SU-DHL-6 (cell line): ENCODE measurements at regions not wholly inside any gene's neighbourhood (a gene's known extent, or its start where the extent isn't known, plus 50 kb on each side); places are given as distances from the start of the nearest gene placed in this dataset.

Source experiments
- H2AFZ ChIP-seq: fragments of 200-600 bp; sonication (generic); 2 replicates; pipeline ENCODE4 v1.6.1; 2014; ENCODE audit warnings: low read depth, mild to moderate bottlenecking, moderate library complexity, mixed read lengths, antibody characterized with exemption, low read length; ENCODE audit not compliant: severe bottlenecking
- H3F3A ChIP-seq: fragments of 200-600 bp; shearing (Covaris generic); 2 replicates; pipeline ENCODE4 v1.6.0; 2016; ENCODE audit warnings: antibody characterized with exemption, mild to moderate bottlenecking; ENCODE audit not compliant: insufficient read depth
- H3K27ac ChIP-seq: fragments of 200-600 bp; sonication (generic); 2 replicates; pipeline ENCODE4 v1.5.1; 2016; ENCODE audit warnings: low read depth, mild to moderate bottlenecking, low read length, moderate library complexity, mixed read lengths
- H3K27me3 ChIP-seq: fragments of 200-600 bp; sonication (generic), shearing (Covaris generic); 2 replicates; pipeline ENCODE4 v1.6.0; 2014; ENCODE audit warnings: mild to moderate bottlenecking, low read length
- H3K36me3 ChIP-seq: fragments of 200-600 bp; sonication (generic); 2 replicates; pipeline ENCODE4 v1.6.1; 2014; ENCODE audit warnings: mild to moderate bottlenecking, low read length, mixed read lengths
- H3K4me2 ChIP-seq: fragments of 300-600, 200-600 bp; shearing (Covaris generic), sonication (generic); 2 replicates; pipeline ENCODE4 v1.6.0; 2014; ENCODE audit warnings: low read length, low read depth, mild to moderate bottlenecking; ENCODE audit not compliant: poor library complexity, severe bottlenecking
- H3K4me3 ChIP-seq: fragments of 200-600 bp; sonication (generic); 2 replicates; pipeline ENCODE4 v1.5.1; 2014; ENCODE audit warnings: antibody characterized with exemption, low read length, mild to moderate bottlenecking, mixed read lengths; ENCODE audit not compliant: insufficient read depth, poor library complexity, severe bottlenecking
- H3K79me2 ChIP-seq: fragments of 200-600 bp; sonication (generic); 2 replicates; pipeline ENCODE4 v1.6.1; 2014; ENCODE audit warnings: mild to moderate bottlenecking, low read length, moderate library complexity; ENCODE audit not compliant: insufficient read depth
- H3K9ac ChIP-seq: fragments of 200-600 bp; sonication (generic); 2 replicates; pipeline ENCODE4 v1.7.0; 2014; ENCODE audit warnings: mild to moderate bottlenecking, low read length
- H3K9me2 ChIP-seq: fragments of 200-600 bp; sonication (generic); replicated peaks from 2 replicates; pipeline ENCODE4 v1.6.1; 2014; ENCODE audit warnings: low read length; ENCODE audit not compliant: insufficient read depth
- H3K9me3 ChIP-seq: fragments of 200-600 bp; sonication (generic); 2 replicates; pipeline ENCODE4 v1.6.1; 2014; ENCODE audit warnings: low read length, mixed read lengths; ENCODE audit not compliant: insufficient read depth
- H4K20me1 ChIP-seq: fragments of 200-600 bp; sonication (generic); 2 replicates; pipeline ENCODE4 v1.6.1; 2014; ENCODE audit warnings: low read depth, mild to moderate bottlenecking, antibody characterized with exemption, low read length, moderate library complexity, mixed read lengths
- CTCF ChIP-seq: fragments of 200-600 bp; sonication (generic); IDR thresholded peaks from one replicate; pipeline ENCODE4 v1.5.1; 2017; ENCODE audit warnings: antibody characterized with exemption, mild to moderate bottlenecking, low read length, moderate library complexity; ENCODE audit not compliant: insufficient read depth, poor library complexity, severe bottlenecking
- EZH2phosphoT487 ChIP-seq: fragments of 200-600 bp; sonication (generic), shearing (Covaris generic); conservative IDR thresholded peaks from 2 replicates; pipeline ENCODE4 v1.6.1; 2018; ENCODE audit warnings: mild to moderate bottlenecking, antibody characterized with exemption, low read length, moderate library complexity, mixed read lengths

- TF ChIP-seq CTCF, result no peak
- H3K9me3 ChIP-seq, result no peaks in the 10 kb centered on the region
- H2AFZ ChIP-seq, result no peak overlapping the region
- no peaks in the 10 kb centered on the region for H3K27me3 ChIP-seq
- no peak overlapping the region for H3K4me3 ChIP-seq
- H3K27ac ChIP-seq, result no peak overlapping the region
- no peaks in the 10 kb centered on the region for H3F3A ChIP-seq
- H3K9ac ChIP-seq, result no peak overlapping the region
- H3K36me3 ChIP-seq, result no peaks in the 10 kb centered on the region
- no peaks in the 10 kb centered on the region for H3K9me2 ChIP-seq
- H3K79me2 ChIP-seq, result no peaks in the 10 kb centered on the region
- no peaks in the 10 kb centered on the region for H4K20me1 ChIP-seq
- no peak overlapping the region for H3K4me2 ChIP-seq
Measured at GRCh38 chr3:118772036-118772435, 262.6 kb downstream of the IGSF11 start.

- Histone ChIP-seq H3K36me3 (no peaks in the 10 kb centered on the region), H2AFZ (no peak overlapping the region), H3K4me2 (no peak overlapping the region), H3K27me3 (no peaks in the 10 kb centered on the region), H3K9me3 (no peaks in the 10 kb centered on the region), H3K9ac (no peak overlapping the region), H3K27ac (no peak overlapping the region), H3K4me3 (no peak overlapping the region), H4K20me1 (no peaks in the 10 kb centered on the region), H3K9me2 (no peaks in the 10 kb centered on the region), H3K79me2 (no peaks in the 10 kb centered on the region), H3F3A (no peaks in the 10 kb centered on the region)
- TF ChIP-seq CTCF, result no peak
- TF ChIP-seq EZH2phosphoT487, result no peak
Measured at GRCh38 chr3:118772547-118773011, 262.1 kb downstream of the IGSF11 start.

GRCh38 chr3:118775021-118775420, 259.6 kb downstream of the IGSF11 start:
- Histone ChIP-seq H3K27ac (no peak overlapping the region), H2AFZ (no peak overlapping the region), H3K9ac (no peak overlapping the region), H3K9me3 (no peaks in the 10 kb centered on the region), H3K27me3 (no peaks in the 10 kb centered on the region), H3K36me3 (no peaks in the 10 kb centered on the region), H3K79me2 (no peaks in the 10 kb centered on the region), H3K4me2 (no peak overlapping the region), H3K9me2 (no peaks in the 10 kb centered on the region), H3K4me3 (no peak overlapping the region), H3F3A (no peaks in the 10 kb centered on the region), H4K20me1 (no peaks in the 10 kb centered on the region)
- TF ChIP-seq CTCF, result no peak
- TF ChIP-seq EZH2phosphoT487, result no peak
